HepG2 (cell line): ENCODE measurements at regions not wholly inside any gene's neighbourhood (a gene's known extent, or its start where the extent isn't known, plus 50 kb on each side); places are given as distances from the start of the nearest gene placed in this dataset.

Source experiments
- ATAC-seq: fragments of 200-7000 bp; cut with Tn5 transposase; 3 replicates; pipeline ENCODE4 v1.9.1; 2020; ENCODE audit warnings: mild to moderate bottlenecking, moderate library complexity
- BruUV-seq: library from RNA; stranded (reverse); fragments of 400-500 nt; replicated peaks from 2 replicates; lab custom pipeline; 2021; lab: Mats Ljungman, UMichigan
- CTCF ChIA-PET: fragments of 300-600 bp; formaldehyde crosslinking; extraction: SDS; loops from one replicate; lab custom pipeline; 2021; ENCODE audit warnings: low total read pairs, inconsistent platforms, low intra/inter-chr PET ratio; lab: Yijun Ruan, JAX
- POLR2A ChIA-PET: fragments of 350-600 bp; sonication (Branson Sonifier 250); formaldehyde crosslinking; loops from one replicate; lab custom pipeline; 2020; ENCODE audit warnings: antibody characterized with exemption, inconsistent platforms; lab: Yijun Ruan, JAX
- DNase-seq: peaks from one replicate; pipeline ENCODE4 v3.0.0-alpha.2; 2015; ENCODE audit warnings: low spot score
- FAIRE-seq: peaks from 3 replicates; lab custom pipeline; 2011; peaks lifted over from hg19 to GRCh38; lab: Jason Lieb, UNC
- H2AFZ ChIP-seq: one replicate; pipeline ENCODE4 v1.6.1; 2011; ENCODE audit warnings: low read length, inconsistent platforms
- H3K27ac ChIP-seq: fragments of 300-600 bp; 3 replicates; pipeline ENCODE4 v1.8.0; 2011; ENCODE audit warnings: mixed run types, mild to moderate bottlenecking, mixed read lengths, low read length, inconsistent platforms; ENCODE audit not compliant: insufficient read depth; ENCODE audit errors: extremely low read length
- H3K27me3 ChIP-seq, 2 experiments: fragments of 200-600 bp in 1 of 2; 2 replicates in 1 of 2; 3 replicates in 1 of 2; pipeline versions ENCODE4 v1.6.0 to v1.8.0; 2011; ENCODE audit warnings: low read length in 2 of 2, mild to moderate bottlenecking in 2 of 2, moderate library complexity in 2 of 2, inconsistent platforms in 1 of 2; ENCODE audit not compliant: insufficient read depth in 2 of 2, control insufficient read depth in 1 of 2
- H3K36me3 ChIP-seq, 2 experiments: fragments of 200-600 bp in 1 of 2; replicated peaks in 1 of 2; 2 replicates in 1 of 2; 3 replicates in 1 of 2; pipeline versions ENCODE4 v1.5.1 to v1.8.0; 2011; ENCODE audit warnings: low read length in 2 of 2, inconsistent platforms in 1 of 2; ENCODE audit not compliant: insufficient read depth in 2 of 2, control insufficient read depth in 1 of 2
- H3K4me1 ChIP-seq: 2 replicates; pipeline ENCODE4 v1.5.1; 2012; ENCODE audit warnings: low read length, inconsistent platforms; ENCODE audit not compliant: insufficient read depth
- H3K4me2 ChIP-seq: 2 replicates; pipeline ENCODE4 v1.6.0; 2011; ENCODE audit warnings: low read depth, low read length, inconsistent platforms
- H3K4me3 ChIP-seq, 3 experiments: fragments of 200-600 bp in 1 of 3; sonication (generic), shearing (Covaris generic) in 1 of 3; replicated peaks in 1 of 3; 2 replicates each; pipeline ENCODE4 v1.5.1; 2011 to 2016; ENCODE audit warnings: low read length in 3 of 3, inconsistent platforms in 2 of 3, low read depth in 2 of 3, mild to moderate bottlenecking in 2 of 3, control low read depth in 1 of 3, mixed read lengths in 1 of 3; ENCODE audit not compliant: insufficient read depth in 1 of 3
- H3K79me2 ChIP-seq: one replicate; pipeline ENCODE4 v1.6.1; 2011; ENCODE audit warnings: low read length, inconsistent platforms; ENCODE audit not compliant: insufficient read depth
- H3K9ac ChIP-seq: 2 replicates; pipeline ENCODE4 v1.6.0; 2011; ENCODE audit warnings: mild to moderate bottlenecking, low read depth, low read length, inconsistent platforms; ENCODE audit not compliant: insufficient read depth
- H3K9me3 ChIP-seq: 2 replicates; pipeline ENCODE4 v1.5.1; 2012; ENCODE audit warnings: mild to moderate bottlenecking, low read length
- H4K20me1 ChIP-seq: 2 replicates; pipeline ENCODE4 v1.6.0; 2011; ENCODE audit warnings: inconsistent platforms, mild to moderate bottlenecking, low read length, moderate library complexity; ENCODE audit not compliant: insufficient read depth
- JUND ChIP-seq: sonication (generic); formaldehyde crosslinking; IDR thresholded peaks from 2 replicates; pipeline ENCODE4 v1.8.0; 2022; ENCODE audit warnings: mild to moderate bottlenecking, missing genetic modification reagents
- NR2F2 ChIP-seq: IDR thresholded peaks from 2 replicates; pipeline ENCODE4 v1.6.1; 2012; ENCODE audit warnings: low read depth, inconsistent platforms, borderline replicate concordance
- RAD51 ChIP-seq: fragments of 450-650 bp; IDR thresholded peaks from 2 replicates; pipeline ENCODE4 v1.6.1; 2016; ENCODE audit warnings: borderline replicate concordance
- TOE1 ChIP-seq: sonication (generic); formaldehyde crosslinking; IDR thresholded peaks from 2 replicates; pipeline ENCODE4 v1.4.0; 2020; ENCODE audit warnings: mild to moderate bottlenecking, missing genetic modification reagents
- ZNF292 ChIP-seq: sonication (generic); formaldehyde crosslinking; IDR thresholded peaks from 2 replicates; pipeline ENCODE4 v1.8.1; 2022; ENCODE audit warnings: mild to moderate bottlenecking, low read depth, missing genetic modification reagents, borderline replicate concordance
- ZNF839 ChIP-seq: sonication (generic); formaldehyde crosslinking; IDR thresholded peaks from 2 replicates; pipeline ENCODE4 v1.4.0; 2020; ENCODE audit warnings: missing genetic modification reagents, mild to moderate bottlenecking, borderline replicate concordance
- ZNF891 ChIP-seq: sonication (generic); formaldehyde crosslinking; IDR thresholded peaks from 2 replicates; pipeline ENCODE4 v1.5.0; 2020; ENCODE audit warnings: mild to moderate bottlenecking, missing genetic modification reagents
- WGBS: methylation state at CpG from one replicate; pipeline ENCODE4 v1.1.6; 2017; ENCODE audit warnings: low lambda C conversion rate; 5-methylcytosine and 5-hydroxymethylcytosine counted together
- in situ Hi-C: cut with HindIII; loops from 2 replicates; pipeline ENCODE4 v1.10.0; 2017; ENCODE audit warnings: low pct_unique_long_range_greater_than_20kb; ENCODE audit not compliant: extremely low pct_ligation_motif_present
- intact Hi-C: fragments of 100-400 bp; cut with micrococcal nuclease; formaldehyde crosslinking; loops from one replicate; pipeline ENCODE4 v1.10.0; 2022; ENCODE audit not compliant: unreplicated experiment
- TF ChIP-seq, protein P1 (sequence below): sonication (generic); formaldehyde crosslinking; IDR thresholded peaks from 2 replicates; pipeline ENCODE4 v1.5.0; 2020; ENCODE audit warnings: mild to moderate bottlenecking, missing genetic modification reagents

DNA sequence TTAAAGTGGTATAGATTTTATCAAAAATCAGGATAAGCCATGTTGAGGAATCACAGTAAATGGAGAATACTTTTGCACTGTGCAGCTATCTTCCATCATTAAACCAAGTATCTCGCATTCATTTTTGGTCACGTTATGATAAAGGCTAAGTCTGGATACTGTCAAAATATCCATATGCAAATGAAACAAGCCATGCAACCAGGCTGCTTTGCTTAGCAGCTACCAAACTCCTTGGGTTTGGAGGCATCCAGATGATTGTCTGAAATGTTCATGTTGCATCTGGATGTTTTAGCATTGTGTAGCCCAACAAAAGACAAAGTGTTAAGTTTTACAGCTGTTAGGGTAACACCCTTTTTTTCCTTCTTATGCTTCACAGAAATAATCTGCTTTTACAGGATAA is 322.9 kb upstream of the MDFIC2 start:
- ATAC-seq (no peak), DNase-seq (no peak), FAIRE-seq (no peak)
- no peaks in the 10 kb centered on the region for H4K20me1 ChIP-seq
- H2AFZ ChIP-seq = no peak overlapping the region
- intact Hi-C loops (no loop called here), in situ Hi-C loops (no loop called here)
- 24% methylated on average over 2 of the region's 2 CpGs for WGBS
- TF ChIP-seq ZNF292 = no peak
- no peak for TF ChIP-seq ZNF839 (CRISPR knock-in tag)
- no peak for TF ChIP-seq ZNF891 (CRISPR knock-in tag)
- TF ChIP-seq, protein P1, sequence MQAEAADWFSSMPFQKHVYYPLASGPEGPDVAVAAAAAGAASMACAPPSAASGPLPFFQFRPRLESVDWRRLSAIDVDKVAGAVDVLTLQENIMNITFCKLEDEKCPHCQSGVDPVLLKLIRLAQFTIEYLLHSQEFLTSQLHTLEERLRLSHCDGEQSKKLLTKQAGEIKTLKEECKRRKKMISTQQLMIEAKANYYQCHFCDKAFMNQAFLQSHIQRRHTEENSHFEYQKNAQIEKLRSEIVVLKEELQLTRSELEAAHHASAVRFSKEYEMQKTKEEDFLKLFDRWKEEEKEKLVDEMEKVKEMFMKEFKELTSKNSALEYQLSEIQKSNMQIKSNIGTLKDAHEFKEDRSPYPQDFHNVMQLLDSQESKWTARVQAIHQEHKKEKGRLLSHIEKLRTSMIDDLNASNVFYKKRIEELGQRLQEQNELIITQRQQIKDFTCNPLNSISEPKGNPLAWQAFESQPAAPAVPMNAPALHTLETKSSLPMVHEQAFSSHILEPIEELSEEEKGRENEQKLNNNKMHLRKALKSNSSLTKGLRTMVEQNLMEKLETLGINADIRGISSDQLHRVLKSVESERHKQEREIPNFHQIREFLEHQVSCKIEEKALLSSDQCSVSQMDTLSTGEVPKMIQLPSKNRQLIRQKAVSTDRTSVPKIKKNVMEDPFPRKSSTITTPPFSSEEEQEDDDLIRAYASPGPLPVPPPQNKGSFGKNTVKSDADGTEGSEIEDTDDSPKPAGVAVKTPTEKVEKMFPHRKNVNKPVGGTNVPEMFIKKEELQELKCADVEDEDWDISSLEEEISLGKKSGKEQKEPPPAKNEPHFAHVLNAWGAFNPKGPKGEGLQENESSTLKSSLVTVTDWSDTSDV = no peak
- TF ChIP-seq JUND (CRISPR knock-in tag) = no peak
- no peak for TF ChIP-seq TOE1 (CRISPR knock-in tag)
- TF ChIP-seq NR2F2 = no peak
- TF ChIP-seq RAD51 = no peak
- ChIA-PET CTCF (no interaction called here), POLR2A (no interaction called here)
- H3K4me1 ChIP-seq = no peaks in the 10 kb centered on the region
- H3K27me3 ChIP-seq = no peaks in the 10 kb centered on the region; a peak in 1 of 5 replicates
- no peak overlapping the region for H3K4me3 ChIP-seq
- no peaks in the 10 kb centered on the region for H3K36me3 ChIP-seq
- H3K79me2 ChIP-seq = no peaks in the 10 kb centered on the region
- BruUV-seq = no TSS peak
- no peak overlapping the region for H3K4me2 ChIP-seq
- no peak overlapping the region for H3K9ac ChIP-seq
- no peaks in the 10 kb centered on the region for H3K9me3 ChIP-seq
- H3K27ac ChIP-seq = no peak overlapping the region
